ENCODE measurements at regions not wholly inside any gene's neighbourhood (a gene's known extent, or its start where the extent isn't known, plus 50 kb on each side); places are given as distances from the start of the nearest gene placed in this dataset.

GRCh38 chr3:159765030-159765859, 223.4 kb upstream of the IL12A start:
- no peak for TF ChIP-seq CTCF (IDR thresholded peaks at IDR 0.05; ENCODE audit: low read depth, low read length)
- peak overlapping the region; percentile 77 for H3K4me3 ChIP-seq (ENCODE audit: low read depth, low read length)

GRCh38 chr3:159765860-159766294, 222.8 kb upstream of the IL12A start:
- peak overlapping the region; percentile 77 for H3K4me3 ChIP-seq (ENCODE audit: low read depth, low read length)
- no peak for TF ChIP-seq CTCF (IDR thresholded peaks at IDR 0.05; ENCODE audit: low read depth, low read length)

- peak overlapping the region; percentile 77 for H3K4me3 ChIP-seq (ENCODE audit: low read depth, low read length)
Observed at GRCh38 chr3:159766563-159767185, 222.0 kb upstream of the IL12A start.

GRCh38 chr3:159770998-159771397, 217.6 kb upstream of the IL12A start:
- TF ChIP-seq CTCF (IDR thresholded peaks at IDR 0.05; ENCODE audit: low read depth, low read length) = no peak
- H3K4me3 ChIP-seq (ENCODE audit: low read depth, low read length) = no peak overlapping the region

More at GRCh38 chr3:159766563-159767185, 222.0 kb upstream of the IL12A start:
- peak; percentile 67 for TF ChIP-seq CTCF (IDR thresholded peaks at IDR 0.05; ENCODE audit: low read depth, low read length)

- no peak overlapping the region for H3K4me3 ChIP-seq (ENCODE audit: low read depth, low read length)
- no peak for TF ChIP-seq CTCF (IDR thresholded peaks at IDR 0.05; ENCODE audit: low read depth, low read length)
Observed at GRCh38 chr3:159771865-159772611, 216.6 kb upstream of the IL12A start.

GRCh38 chr3:159773706-159774105, 214.9 kb upstream of the IL12A start:
- no peak overlapping the region for H3K4me3 ChIP-seq (ENCODE audit: low read depth, low read length)
- no peak for TF ChIP-seq CTCF (IDR thresholded peaks at IDR 0.05; ENCODE audit: low read depth, low read length)

All from WI38 (cell line).